NCI-H1694 treated with DMSO at 0.1 percent for 48 hours (cell line): ENCODE measurements at regions not wholly inside any gene's neighbourhood (a gene's known extent, or its start where the extent isn't known, plus 50 kb on each side); places are given as distances from the start of the nearest gene placed in this dataset.
"Not testable (repeated sequence)": the region's sequence is repeated elsewhere in the genome, so short reads cannot be mapped to it uniquely, and the experiment has no call there.

Experiments used
- DNase-seq: peaks from one replicate; lab custom pipeline; 2025; lab: John Stamatoyannopoulos, UW

DNA sequence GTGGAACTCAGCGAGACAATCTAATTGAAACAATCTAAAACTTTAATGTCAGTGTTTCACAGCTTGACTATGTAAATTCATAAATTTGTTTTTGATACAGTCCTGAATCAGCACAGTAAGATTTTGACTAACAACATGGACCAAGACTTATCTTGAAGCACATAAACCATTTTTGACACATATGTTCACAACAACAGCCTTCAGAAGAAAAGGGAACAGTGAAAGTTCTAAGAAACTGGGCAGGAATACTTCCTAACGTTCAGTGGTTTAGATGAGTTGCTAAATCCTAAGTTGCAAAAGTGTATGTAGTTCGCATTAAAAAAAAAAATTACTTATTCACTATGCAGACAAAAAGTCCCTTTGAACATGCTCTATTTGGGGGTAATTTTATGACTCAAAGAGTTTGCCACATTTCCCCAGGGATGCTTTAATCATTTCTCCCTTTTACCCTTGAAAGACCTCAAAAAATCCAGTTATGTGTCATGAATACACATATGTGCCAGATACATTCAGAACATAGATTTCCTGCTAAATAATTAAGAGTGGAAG, 120.2 kb downstream of the MRPL39 start:
- no peak for DNase-seq

DNA sequence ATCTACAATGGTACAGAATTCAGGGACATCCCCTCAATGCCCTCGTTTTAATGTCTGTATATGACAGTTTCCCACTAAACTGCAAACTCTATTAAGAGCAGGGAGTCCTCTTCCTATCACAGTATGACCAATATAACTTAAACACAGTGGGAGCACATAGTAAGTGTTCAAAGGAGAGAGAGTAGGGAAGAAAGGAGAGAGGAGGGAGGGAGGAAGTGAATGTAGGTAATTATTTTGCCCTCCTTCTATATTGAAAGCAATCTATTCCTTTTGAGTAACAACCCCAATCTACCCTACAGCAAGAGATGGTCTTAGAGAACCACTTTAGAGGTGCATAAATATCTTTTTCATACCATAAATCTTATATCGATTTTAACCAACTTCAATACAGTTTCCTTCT, 121.4 kb downstream of the MRPL39 start:
- DNase-seq: no peak

DNA sequence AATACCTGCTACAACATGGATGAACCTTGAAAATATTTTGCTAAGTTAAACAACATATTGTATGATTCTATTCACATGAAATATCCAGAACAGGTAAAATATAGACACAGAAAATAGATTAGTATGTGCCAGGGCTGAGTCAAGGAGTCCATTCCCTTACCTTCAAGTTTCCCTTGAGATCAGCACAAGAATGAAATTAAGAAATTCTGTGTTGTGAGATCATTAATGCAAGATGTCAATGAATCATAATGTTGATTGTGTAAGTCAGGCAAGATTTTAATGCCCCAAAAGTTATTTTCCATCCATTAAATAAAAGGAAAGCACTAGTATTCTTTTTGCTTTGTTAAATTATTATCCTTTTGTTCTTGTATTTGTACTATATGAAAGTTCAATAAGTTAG, 139.4 kb downstream of the MRPL39 start:
- no peak for DNase-seq

DNA sequence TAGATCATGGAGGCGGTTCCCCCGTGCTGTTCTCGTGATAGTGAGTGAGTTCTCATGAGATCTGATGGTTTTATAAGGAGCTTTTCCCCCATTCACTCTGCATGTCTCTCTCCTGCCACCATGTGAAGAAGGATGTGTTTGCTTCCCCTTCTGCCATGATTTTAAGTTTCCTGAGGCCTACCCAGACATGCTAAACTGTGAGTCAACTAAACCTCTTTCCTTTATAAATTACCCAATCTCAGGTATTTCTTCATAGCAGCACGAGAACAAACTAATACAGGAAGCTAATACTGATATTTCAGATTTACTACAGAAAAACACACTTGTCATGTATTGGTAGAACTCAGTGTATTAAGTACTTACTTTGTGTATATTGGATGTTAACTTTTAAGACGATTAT, 140.2 kb downstream of the MRPL39 start:
- not testable (repeated sequence) for DNase-seq

DNA sequence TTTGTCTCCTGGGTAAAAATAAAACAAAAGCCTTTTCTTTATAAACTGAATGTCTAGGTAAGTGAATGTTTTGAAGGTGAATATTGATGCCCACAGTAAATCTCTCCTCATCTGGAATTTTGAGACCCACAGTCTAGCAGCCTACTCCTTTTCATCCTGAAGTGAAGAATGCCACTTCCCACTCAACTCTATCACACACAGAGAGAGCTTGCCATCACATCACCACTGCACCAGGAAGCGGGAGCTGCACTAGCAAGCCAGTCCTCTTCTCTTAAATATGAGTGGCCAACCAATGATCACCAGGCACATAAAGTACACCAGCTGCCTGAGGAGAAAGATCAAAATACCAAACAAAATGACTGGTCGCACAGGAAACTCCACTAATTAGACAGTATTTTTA, 140.8 kb downstream of the MRPL39 start:
- no peak for DNase-seq

DNA sequence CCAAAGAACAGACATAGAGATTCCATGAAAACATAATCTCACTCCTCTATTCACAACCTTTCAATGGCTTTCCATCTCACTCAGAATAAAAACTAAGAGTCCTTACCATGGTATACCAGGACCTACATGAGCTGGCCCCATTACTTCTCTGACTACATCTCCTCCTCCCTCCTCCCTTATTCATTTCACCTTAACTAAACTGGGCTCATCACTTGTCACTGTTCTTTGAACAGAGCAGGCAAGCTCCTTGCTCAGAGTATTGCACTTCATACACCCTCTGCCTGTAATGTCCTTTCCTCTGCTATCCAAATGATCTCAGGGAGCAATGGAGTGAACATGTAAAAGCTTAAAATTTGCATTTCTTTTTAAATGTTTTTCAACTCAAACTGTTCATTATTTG, 142.0 kb downstream of the MRPL39 start:
- DNase-seq: no peak

DNA sequence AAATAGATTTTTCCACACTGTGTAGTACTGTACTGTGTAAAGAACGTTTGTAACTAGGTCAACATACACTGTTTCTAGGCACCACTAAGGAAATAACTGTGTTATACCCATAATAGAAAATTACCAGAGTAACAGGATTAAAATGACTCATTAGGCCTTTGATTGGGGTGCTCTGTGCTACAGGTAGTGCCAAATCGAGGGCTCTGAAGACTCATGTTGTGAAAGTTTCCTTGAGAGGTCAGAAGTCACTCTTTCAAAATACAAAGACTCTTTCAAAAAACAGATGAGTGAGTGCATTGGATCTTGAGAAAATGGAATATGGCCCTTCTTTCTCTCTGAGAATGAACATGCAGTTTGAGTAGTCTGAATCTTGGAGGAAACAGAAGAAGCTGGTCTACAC, 143.0 kb downstream of the MRPL39 start:
- no peak for DNase-seq

DNA sequence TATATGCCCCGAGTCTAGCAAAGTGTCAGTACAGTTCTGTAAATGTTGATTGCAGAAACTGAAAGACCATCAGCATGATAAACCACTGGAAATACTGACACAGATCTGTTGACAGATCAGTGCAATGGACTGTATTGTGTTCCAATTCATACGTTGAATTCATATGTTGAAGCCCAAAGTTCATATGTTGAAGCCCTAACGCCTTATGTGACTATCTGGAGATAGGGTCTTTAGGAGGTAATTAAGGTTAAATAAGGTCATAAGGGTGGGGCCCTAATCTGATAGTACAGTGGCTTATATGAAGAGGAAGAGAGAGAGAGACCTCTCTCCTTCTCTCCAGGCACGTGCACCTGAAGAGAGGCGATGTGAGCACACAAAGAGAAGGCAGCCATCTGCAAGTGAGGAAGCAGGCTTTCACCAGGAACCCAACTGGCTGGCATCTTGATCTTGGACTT, 144.7 kb downstream of the MRPL39 start:
- DNase-seq: no peak

DNA sequence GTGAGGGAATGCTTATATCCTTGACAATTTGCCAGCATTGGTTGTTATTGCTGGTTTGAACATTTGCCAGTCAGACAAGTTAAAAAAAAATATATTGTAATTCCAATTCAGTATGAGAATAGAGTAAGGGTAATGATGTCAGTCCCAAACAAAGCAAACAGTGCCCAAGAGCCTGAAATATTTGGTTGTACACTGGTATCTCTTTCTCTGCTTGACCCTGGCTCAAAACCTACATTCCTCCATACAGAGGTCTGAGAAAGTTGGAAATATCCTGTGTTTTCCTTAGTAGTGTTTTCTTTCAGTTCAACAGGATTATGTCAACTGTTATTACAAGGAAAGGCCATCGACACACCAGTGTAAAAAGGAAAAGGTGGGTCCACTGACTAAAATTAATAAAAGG, 145.6 kb downstream of the MRPL39 start:
- DNase-seq: no peak

DNA sequence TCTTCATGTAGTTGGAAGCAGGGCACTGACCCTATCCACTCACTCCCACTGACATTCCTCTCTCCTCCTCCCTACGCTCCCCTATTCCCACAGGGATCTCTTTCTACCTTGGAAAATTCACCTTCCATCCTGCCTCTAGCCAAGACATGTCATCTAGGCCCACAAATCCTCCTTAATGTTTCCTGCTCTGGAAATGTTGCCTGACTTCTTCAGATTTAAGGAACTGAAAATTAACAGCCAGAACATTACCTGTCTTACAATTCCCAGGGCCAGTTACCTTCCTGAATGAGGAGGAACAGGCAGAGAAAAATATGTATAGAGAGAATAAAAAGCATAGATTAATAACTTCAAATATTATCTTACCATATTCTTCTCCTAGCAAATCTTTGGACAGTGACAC, 147.3 kb downstream of the MRPL39 start:
- no peak for DNase-seq

DNA sequence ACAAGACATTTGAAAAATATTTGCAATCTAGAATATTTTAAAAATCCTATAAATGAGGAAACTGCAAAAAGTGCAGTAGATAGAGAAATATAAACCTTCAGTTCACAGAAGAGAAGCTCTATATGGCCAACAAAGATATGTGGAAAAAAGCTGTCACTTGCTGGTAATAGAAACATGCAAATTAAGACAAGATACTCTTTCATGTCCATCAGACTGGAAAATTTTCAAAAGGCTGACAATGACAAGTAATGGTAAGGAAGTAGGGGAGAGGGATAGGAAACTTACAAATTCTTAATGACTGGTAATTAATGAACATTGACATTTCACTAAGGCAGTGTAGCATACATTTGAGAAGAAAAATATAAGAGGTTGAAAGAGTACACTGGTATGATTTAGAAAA, 147.9 kb downstream of the MRPL39 start:
- DNase-seq: no peak

DNA sequence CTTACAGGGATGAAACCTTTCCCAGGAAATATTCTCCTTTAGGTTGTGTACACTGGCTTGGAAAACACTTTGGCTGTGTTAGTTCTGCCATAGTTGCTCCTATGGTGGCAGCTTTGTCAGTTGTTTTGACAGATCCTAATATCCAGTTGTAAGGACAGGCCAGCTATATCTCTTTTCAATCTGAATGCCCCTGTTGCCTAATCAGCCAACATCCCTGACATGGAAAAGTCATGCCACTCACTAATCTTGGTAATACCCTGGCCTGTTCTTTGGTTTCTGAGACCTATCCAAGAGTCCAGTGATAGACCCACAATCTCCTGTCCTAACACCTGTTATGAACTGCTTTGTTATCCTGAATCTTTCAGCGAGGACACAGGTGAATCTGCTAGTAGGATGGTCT, 148.8 kb downstream of the MRPL39 start:
- no peak for DNase-seq

DNA sequence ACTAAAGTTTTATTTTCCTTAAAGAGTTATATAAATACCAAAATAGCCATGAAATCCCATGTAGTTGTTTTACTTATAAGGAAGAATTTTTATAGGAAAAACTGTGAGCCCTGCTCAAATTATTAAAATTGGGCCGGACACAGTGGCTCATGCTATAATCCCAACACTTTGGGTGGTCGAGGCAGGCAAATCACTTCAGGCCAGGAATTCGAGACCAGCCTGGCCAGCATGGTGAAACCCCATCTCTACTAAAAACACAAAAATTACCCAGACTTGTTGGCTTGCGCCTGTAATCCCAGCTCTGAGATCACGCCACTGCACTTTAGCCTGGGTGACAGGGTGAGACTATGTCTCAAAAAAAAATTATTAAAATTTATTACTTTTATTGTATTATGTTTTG, 149.3 kb downstream of the MRPL39 start:
- no peak for DNase-seq

DNA sequence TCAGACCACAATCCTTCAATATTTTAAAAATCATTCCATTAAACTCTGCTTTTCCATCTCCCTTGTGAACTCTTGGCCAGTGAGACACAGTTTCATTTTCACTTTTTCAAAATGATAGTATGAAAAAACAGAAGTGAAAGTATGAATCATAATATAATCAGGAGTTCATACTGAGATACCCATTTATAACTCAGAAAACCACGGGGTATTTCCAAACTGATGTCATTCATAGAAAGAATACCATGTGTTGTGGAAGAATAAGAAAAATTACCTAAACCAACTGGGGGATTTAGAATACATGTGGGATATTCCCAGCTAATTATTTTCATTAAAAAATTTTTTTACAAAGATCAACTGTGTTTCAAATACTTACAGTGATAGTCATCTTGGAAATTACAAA, 149.9 kb downstream of the MRPL39 start:
- DNase-seq: no peak

DNA sequence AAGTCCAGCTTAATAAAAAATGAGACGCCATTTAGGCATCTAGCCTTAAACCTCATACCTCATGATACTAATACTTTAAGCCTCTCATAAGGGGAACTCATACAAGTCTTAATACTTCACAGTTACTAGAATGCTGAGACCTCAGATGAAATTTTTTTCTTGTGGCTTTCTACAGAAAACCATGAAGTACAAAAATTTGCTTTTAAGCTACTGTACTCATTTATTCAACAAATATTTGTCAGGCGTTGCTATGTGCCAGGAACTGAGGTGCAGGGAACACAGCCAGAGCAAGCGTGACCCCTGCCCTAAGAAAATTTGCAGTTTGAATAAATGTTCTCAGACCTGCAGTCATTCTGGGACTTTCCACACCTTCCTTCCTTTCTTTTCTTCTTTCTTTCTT, 150.6 kb downstream of the MRPL39 start:
- no peak for DNase-seq

DNA sequence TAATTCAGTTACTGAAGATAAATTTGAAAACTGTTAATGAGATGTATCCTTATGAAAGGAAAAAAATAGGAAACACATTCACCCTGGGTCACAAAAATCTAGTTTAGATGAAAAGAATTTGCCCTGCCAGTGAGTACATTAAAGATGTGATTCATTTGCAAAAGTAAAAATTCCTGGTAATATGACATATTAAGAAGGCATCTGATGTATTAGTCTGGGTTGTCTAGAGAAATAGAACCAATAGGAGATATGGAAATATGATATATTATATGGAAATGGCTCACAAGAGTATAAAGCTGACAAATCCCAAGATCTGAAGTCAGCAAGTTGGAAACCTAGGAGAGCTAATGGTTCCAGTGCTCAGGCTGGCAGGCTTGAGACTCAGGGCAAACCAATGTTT, 153.8 kb downstream of the MRPL39 start:
- no peak for DNase-seq

DNA sequence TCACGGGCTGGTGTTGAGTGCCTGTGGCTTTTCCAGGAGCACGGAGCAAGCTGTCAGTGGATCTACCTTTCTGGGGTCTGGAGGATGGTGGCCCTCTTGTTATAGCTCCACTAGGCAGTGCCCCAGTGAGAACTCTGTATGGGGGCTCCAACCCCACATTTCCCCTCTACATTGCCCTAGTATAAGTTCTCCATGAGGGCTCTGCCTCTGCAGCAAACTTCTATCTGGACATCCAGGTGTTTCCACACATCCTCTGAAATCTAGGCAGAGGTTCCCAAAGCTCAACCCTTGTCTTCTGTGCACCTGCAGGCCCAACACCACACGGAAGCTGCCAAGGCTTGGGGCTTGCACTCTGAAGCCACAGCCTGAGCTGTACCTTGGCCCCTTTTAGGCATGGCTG, 157.3 kb downstream of the MRPL39 start:
- DNase-seq: no peak

DNA sequence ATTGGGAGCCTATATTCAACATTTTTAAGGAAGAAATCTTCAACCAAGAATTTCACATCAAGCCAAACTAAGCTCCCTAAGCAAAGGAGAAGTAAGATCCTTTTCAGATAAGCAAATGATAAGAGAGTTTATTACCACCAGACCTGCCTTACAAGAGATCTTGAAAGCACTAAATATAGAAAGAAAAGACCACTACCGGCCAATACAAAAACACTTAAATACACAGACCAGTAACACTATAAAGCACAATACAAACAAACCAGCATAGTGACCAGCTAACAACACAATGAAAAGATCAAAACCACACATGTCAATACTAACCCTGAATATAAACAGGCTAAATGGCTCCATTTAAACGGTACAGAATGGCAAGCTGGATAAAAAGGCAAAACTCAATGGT, 165.4 kb downstream of the MRPL39 start:
- DNase-seq: no peak

DNA sequence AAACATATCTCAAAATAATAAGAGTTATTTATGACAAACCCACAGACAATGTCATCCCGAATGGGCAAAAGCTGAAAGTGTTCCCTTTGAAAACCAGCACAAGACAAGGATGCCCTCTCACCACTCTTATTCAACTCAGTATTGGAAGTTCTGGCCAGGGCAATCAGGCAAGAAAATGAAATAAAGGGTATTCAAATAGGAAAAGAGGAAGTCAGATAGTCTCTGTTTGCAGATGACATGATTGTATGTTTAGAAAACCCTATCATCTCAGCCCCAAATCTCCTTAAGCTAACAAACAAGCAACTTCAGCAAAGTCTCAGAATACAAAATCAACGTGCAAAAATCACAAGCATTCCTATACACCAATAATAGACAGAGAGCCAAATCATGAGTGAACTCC, 169.8 kb downstream of the MRPL39 start:
- DNase-seq: not testable (repeated sequence)

DNA sequence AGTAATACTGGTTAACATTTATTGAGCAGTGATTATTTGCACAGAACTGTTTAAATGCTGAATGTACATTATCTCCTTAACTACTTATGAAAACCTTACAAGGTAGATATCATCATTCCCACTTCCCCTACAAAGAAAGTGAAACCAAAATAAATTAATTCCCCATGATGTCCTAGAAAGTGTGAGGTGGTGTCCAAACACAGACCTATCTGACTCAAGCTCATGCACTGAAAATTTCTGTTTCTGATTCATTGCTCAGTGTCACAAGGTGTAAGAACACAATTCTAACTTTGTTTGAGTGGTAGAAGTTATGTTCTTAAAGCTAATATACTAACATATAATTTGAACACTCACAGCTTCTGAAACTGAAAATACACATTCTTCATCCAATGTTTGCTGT, 178.7 kb downstream of the MRPL39 start:
- DNase-seq: no peak

DNA sequence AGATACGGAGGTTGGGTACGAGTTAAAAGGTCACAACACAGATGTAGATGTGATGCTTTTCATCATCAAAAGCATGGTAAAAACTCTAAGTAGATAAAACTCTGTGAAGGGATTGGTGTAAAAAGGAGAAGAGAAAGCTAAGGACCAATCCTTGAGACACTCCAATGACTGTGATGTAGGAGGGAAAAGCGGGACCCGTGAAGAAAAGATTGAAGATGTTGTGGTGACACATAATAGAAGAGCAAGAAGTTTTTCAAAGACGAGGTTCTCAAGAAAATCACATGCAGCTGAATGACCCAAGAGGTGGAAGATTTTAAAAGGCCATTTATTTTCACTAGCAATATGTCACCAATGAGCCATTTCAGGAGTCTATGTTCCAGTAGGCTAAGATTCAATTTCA, 179.5 kb downstream of the MRPL39 start:
- DNase-seq: no peak

DNA sequence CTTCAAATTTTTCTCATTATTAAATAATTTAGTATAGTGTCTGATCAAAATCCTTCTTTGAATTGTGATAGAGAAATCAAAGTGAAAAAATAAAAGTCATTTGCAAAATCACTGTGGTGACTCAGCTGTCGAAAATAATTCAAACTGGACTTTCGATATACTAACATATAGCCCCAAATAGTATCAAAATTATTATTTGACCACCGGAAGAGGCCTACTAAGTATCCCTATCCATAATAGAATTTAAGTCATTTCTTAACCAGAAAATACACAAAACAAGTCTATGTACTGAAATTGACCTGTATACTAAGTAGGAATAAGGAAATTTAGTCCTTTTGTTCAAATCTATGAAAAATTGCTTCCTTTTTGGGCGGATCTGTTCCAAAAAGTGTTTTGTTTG, 180.7 kb downstream of the MRPL39 start:
- no peak for DNase-seq

DNA sequence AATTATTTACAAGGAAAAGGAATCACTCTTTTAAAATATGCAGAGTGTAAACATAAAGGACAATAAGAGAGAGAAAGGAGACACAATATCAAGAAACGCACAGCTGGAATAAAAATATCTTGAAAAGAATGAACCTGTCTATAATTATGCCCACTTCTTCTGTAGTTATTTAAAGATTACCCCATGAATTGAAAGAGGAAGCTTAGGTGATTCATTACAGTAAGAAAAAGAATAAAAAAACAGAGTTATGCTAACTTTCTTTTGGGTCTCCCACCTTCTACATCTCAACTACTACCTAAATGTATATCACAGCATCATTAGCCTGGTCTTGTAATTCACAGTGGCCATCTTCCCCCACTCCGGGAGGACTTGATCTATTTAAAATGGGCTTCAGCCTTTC, 182.1 kb downstream of the MRPL39 start:
- DNase-seq: no peak

DNA sequence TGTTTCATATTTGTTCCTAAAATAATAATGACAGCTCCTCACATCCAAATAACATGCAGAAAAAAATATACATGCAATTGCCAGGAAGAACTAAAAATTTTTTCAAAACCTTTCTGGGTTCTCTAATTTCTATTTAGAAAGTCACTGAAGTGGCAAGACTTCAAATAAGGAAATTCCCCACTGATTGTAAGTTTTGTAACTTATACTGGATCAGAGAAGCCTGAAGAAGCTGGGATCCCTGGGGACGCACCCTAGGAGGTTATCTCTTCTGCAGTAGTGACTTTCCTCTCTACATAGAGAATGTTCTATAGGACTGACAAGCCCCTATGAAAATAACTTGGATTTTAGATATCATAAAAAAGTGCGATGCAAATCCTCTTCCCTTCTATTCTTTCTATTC, 182.6 kb downstream of the MRPL39 start:
- DNase-seq: no peak

DNA sequence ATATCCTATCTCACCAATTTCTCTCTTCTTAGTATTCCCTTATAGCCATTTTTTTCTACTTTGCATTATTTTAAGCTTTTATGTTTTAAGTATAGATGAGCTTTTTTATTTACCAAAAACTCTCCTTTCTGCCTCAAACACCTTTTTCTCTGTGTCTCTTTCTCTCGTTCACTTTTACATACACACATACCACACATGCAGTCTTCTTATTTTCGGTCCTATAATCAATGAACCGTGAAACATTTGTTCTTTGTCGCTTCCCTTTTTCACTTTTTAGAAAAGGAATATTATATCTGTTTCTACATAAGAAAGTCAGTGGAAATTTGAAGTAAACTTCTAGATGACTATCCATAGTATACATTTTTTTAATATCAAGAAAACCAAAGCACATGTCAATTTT, 183.2 kb downstream of the MRPL39 start:
- DNase-seq: no peak
